ENCODE measurements at regions not wholly inside any gene's neighbourhood (a gene's known extent, or its start where the extent isn't known, plus 50 kb on each side); places are given as distances from the start of the nearest gene placed in this dataset.

- H3K27ac ChIP-seq, result no peak overlapping the region
- no peaks in the 10 kb centered on the region for H3K36me3 ChIP-seq
- no peaks in the 10 kb centered on the region for H3K4me1 ChIP-seq
- H3K4me3 ChIP-seq, result no peak overlapping the region
- TF ChIP-seq POLR2A (IDR thresholded peaks at IDR 0.05), result no peak
- TF ChIP-seq POLR2AphosphoS5 (IDR thresholded peaks at IDR 0.05), result no peak
- no peak for TF ChIP-seq CTCF (IDR thresholded peaks at IDR 0.05)
- no peaks in the 10 kb centered on the region for H3K27me3 ChIP-seq
- no peaks in the 10 kb centered on the region for H3K9me3 ChIP-seq
- intact Hi-C loops (cut with DNase I; ENCODE audit: low total_unique reads), result no loop called here
- DNase-seq (ENCODE audit: low spot score in 2 of 2), result no peak
These were observed 502.0 kb downstream of the LIG4 start for GRCh38 chr13:107713314-107713713.

- Histone ChIP-seq H3K36me3 (no peaks in the 10 kb centered on the region), H3K27ac (no peak overlapping the region), H3K9me3 (no peaks in the 10 kb centered on the region), H3K4me3 (no peak overlapping the region), H3K27me3 (no peaks in the 10 kb centered on the region), H3K4me1 (no peaks in the 10 kb centered on the region)
- intact Hi-C loops (cut with DNase I; ENCODE audit: low total_unique reads), result no loop called here
- DNase-seq (ENCODE audit: low spot score in 2 of 2), result no peak
- TF ChIP-seq CTCF (IDR thresholded peaks at IDR 0.05), result no peak
- TF ChIP-seq POLR2AphosphoS5 (IDR thresholded peaks at IDR 0.05), result no peak
- no peak for TF ChIP-seq POLR2A (IDR thresholded peaks at IDR 0.05)
These were observed 503.0 kb downstream of the LIG4 start for GRCh38 chr13:107712145-107712860.

- H3K4me3 ChIP-seq, result no peak overlapping the region
- H3K9me3 ChIP-seq, result no peaks in the 10 kb centered on the region
- intact Hi-C loops (cut with DNase I; ENCODE audit: low total_unique reads), result no loop called here
- TF ChIP-seq POLR2AphosphoS5 (IDR thresholded peaks at IDR 0.05) (no peak), CTCF (IDR thresholded peaks at IDR 0.05) (no peak), POLR2A (IDR thresholded peaks at IDR 0.05) (no peak)
- H3K27me3 ChIP-seq, result no peaks in the 10 kb centered on the region
- no peak overlapping the region for H3K27ac ChIP-seq
- H3K4me1 ChIP-seq, result no peaks in the 10 kb centered on the region
- DNase-seq (ENCODE audit: low spot score in 2 of 2), result no peak
- H3K36me3 ChIP-seq, result no peaks in the 10 kb centered on the region
These were observed 525.2 kb downstream of the LIG4 start for GRCh38 chr13:107690181-107690580.

GRCh38 chr13:107685876-107686275 lies 529.5 kb downstream of the LIG4 start:
- no peaks in the 10 kb centered on the region for H3K4me1 ChIP-seq
- no peak overlapping the region for H3K4me3 ChIP-seq
- intact Hi-C loops (cut with DNase I; ENCODE audit: low total_unique reads), result no loop called here
- H3K9me3 ChIP-seq, result no peaks in the 10 kb centered on the region
- TF ChIP-seq POLR2AphosphoS5 (IDR thresholded peaks at IDR 0.05) (no peak), CTCF (IDR thresholded peaks at IDR 0.05) (no peak), POLR2A (IDR thresholded peaks at IDR 0.05) (no peak)
- no peak for DNase-seq (ENCODE audit: low spot score in 2 of 2)
- H3K27ac ChIP-seq, result no peak overlapping the region
- no peaks in the 10 kb centered on the region for H3K27me3 ChIP-seq
- H3K36me3 ChIP-seq, result no peaks in the 10 kb centered on the region

- Histone ChIP-seq H3K36me3 (no peaks in the 10 kb centered on the region), H3K9me3 (no peaks in the 10 kb centered on the region), H3K4me1 (no peaks in the 10 kb centered on the region), H3K27me3 (no peaks in the 10 kb centered on the region), H3K27ac (no peak overlapping the region), H3K4me3 (no peak overlapping the region)
- no peak for DNase-seq (ENCODE audit: low spot score in 2 of 2)
- intact Hi-C loops (cut with DNase I; ENCODE audit: low total_unique reads), result no loop called here
- no peak for TF ChIP-seq CTCF (IDR thresholded peaks at IDR 0.05)
- no peak for TF ChIP-seq POLR2AphosphoS5 (IDR thresholded peaks at IDR 0.05)
- TF ChIP-seq POLR2A (IDR thresholded peaks at IDR 0.05), result no peak
These were observed 533.7 kb downstream of the LIG4 start for GRCh38 chr13:107681600-107681999.

Data from breast epithelium (tissue), 4 donors.